Osteoblast (primary cell): ENCODE measurements at regions not wholly inside any gene's neighbourhood (a gene's known extent, or its start where the extent isn't known, plus 50 kb on each side); places are given as distances from the start of the nearest gene placed in this dataset.

ENCODE experiments used
- DNase-seq: peaks from one replicate; pipeline ENCODE4 v3.0.0; 2011; ENCODE audit warnings: low spot score, mixed read lengths; ENCODE audit not compliant: insufficient read length; ENCODE audit errors: missing footprints
- H2AFZ ChIP-seq: 2 replicates; pipeline ENCODE4 v1.6.0; 2011; ENCODE audit warnings: mild to moderate bottlenecking, low read length
- H3K27ac ChIP-seq: 2 replicates; pipeline ENCODE4 v1.5.1; 2011; ENCODE audit warnings: mild to moderate bottlenecking, low read depth, low read length, moderate library complexity
- H3K27me3 ChIP-seq: 2 replicates; pipeline ENCODE4 v1.6.0; 2012; ENCODE audit warnings: mild to moderate bottlenecking, control low read depth, inconsistent platforms, low read length, moderate library complexity; ENCODE audit not compliant: insufficient read depth
- H3K36me3 ChIP-seq: 2 replicates; pipeline ENCODE4 v1.5.1; 2011; ENCODE audit warnings: mild to moderate bottlenecking, low read length, control low read depth, moderate library complexity; ENCODE audit not compliant: insufficient read depth
- H3K4me1 ChIP-seq: 2 replicates; pipeline ENCODE4 v1.5.1; 2011; ENCODE audit warnings: mild to moderate bottlenecking, low read length, control low read depth, moderate library complexity; ENCODE audit not compliant: insufficient read depth
- H3K4me2 ChIP-seq: 2 replicates; pipeline ENCODE4 v1.6.0; 2011; ENCODE audit warnings: mild to moderate bottlenecking, low read length; ENCODE audit not compliant: insufficient read depth
- H3K4me3 ChIP-seq: fragments of 200-600 bp; sonication (generic); 3 replicates; pipeline ENCODE4 v1.5.1; 2012; ENCODE audit warnings: mild to moderate bottlenecking, low read length, inconsistent platforms; ENCODE audit not compliant: insufficient read depth
- H3K79me2 ChIP-seq: 2 replicates; pipeline ENCODE4 v1.6.0; 2012; ENCODE audit warnings: mild to moderate bottlenecking, low read length, control low read depth, inconsistent platforms; ENCODE audit not compliant: insufficient read depth
- H3K9me3 ChIP-seq: 2 replicates; pipeline ENCODE4 v1.5.1; 2011; ENCODE audit warnings: low read depth, low read length, control low read depth
- H4K20me1 ChIP-seq: 2 replicates; pipeline ENCODE4 v1.6.0; 2012; ENCODE audit warnings: mild to moderate bottlenecking, low read length, control low read depth; ENCODE audit not compliant: insufficient read depth
- TF ChIP-seq, protein P1 (sequence below): IDR thresholded peaks from 2 replicates; pipeline ENCODE4 v1.5.1; 2011; ENCODE audit warnings: mild to moderate bottlenecking, low read depth, low read length, moderate library complexity; ENCODE audit errors: extremely low read depth

DNA sequence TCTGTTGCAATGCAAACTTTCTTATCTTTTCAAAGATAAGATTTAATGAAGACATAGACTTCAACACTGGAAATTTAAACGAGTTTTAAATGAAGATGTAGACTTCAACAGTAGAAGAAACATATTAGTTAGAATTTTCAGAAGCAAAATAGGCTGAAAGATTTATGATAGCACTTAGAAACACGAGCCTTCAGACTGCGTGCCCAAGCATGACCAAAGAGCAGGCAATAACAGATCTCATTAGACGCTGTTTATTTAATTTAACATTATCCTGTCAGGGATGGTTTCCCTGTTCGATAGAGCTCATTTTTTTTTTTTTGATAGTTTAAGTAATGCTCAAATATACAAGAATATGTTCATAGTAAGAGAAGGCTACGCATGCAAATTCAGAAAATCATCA lies 604.7 kb upstream of the SOX9 start:
- H3K9me3 ChIP-seq, result no peaks in the 10 kb centered on the region
- no peak overlapping the region for H3K4me2 ChIP-seq
- no peaks in the 10 kb centered on the region for H3K79me2 ChIP-seq
- H3K4me1 ChIP-seq, result peaks cover 7% of the 10 kb centered on the region
- no peaks in the 10 kb centered on the region for H4K20me1 ChIP-seq
- no peak overlapping the region for H3K27ac ChIP-seq
- H3K27me3 ChIP-seq, result peaks cover 6% of the 10 kb centered on the region
- H2AFZ ChIP-seq, result no peak overlapping the region
- H3K36me3 ChIP-seq, result no peaks in the 10 kb centered on the region
- no peak for DNase-seq
- H3K4me3 ChIP-seq, result no peak overlapping the region
- TF ChIP-seq, protein P1, sequence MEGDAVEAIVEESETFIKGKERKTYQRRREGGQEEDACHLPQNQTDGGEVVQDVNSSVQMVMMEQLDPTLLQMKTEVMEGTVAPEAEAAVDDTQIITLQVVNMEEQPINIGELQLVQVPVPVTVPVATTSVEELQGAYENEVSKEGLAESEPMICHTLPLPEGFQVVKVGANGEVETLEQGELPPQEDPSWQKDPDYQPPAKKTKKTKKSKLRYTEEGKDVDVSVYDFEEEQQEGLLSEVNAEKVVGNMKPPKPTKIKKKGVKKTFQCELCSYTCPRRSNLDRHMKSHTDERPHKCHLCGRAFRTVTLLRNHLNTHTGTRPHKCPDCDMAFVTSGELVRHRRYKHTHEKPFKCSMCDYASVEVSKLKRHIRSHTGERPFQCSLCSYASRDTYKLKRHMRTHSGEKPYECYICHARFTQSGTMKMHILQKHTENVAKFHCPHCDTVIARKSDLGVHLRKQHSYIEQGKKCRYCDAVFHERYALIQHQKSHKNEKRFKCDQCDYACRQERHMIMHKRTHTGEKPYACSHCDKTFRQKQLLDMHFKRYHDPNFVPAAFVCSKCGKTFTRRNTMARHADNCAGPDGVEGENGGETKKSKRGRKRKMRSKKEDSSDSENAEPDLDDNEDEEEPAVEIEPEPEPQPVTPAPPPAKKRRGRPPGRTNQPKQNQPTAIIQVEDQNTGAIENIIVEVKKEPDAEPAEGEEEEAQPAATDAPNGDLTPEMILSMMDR, result no peak

GRCh38 chr17:71519285-71519684 lies 601.5 kb upstream of the SOX9 start:
- Histone ChIP-seq H2AFZ (no peak overlapping the region), H3K4me2 (no peak overlapping the region), H3K9me3 (no peaks in the 10 kb centered on the region), H4K20me1 (no peaks in the 10 kb centered on the region), H3K36me3 (no peaks in the 10 kb centered on the region), H3K27me3 (peaks cover 6% of the 10 kb centered on the region), H3K4me1 (peaks cover 3% of the 10 kb centered on the region), H3K27ac (no peak overlapping the region), H3K4me3 (no peak overlapping the region), H3K79me2 (no peaks in the 10 kb centered on the region)
- TF ChIP-seq, protein P1, result no peak
- no peak for DNase-seq

DNA sequence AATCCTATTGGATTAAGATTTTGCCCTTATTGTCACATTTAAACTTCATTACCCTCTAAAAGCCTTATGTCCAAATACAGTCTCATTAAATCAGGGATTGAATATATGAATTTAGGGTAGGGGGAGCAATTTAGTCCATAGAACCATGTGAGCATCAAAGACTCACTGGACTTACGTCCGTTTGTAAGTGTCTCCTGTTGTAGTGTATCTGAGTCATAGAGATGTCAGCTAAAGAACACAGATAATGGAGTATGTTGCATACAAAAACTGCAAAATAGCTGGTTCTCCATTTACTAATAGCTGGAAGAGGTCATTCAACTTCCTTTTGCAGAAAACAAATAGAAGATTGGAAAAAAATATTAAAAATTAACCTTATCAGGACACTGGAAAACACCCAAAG lies 599.1 kb upstream of the SOX9 start:
- H3K4me3 ChIP-seq, result no peak overlapping the region
- H3K27me3 ChIP-seq, result no peaks in the 10 kb centered on the region
- no peaks in the 10 kb centered on the region for H3K9me3 ChIP-seq
- no peaks in the 10 kb centered on the region for H3K36me3 ChIP-seq
- H3K4me2 ChIP-seq, result no peak overlapping the region
- H3K4me1 ChIP-seq, result peaks cover 3% of the 10 kb centered on the region
- H3K27ac ChIP-seq, result no peak overlapping the region
- H3K79me2 ChIP-seq, result no peaks in the 10 kb centered on the region
- DNase-seq, result no peak
- TF ChIP-seq, protein P1, result no peak
- H2AFZ ChIP-seq, result no peak overlapping the region
- no peaks in the 10 kb centered on the region for H4K20me1 ChIP-seq

DNA sequence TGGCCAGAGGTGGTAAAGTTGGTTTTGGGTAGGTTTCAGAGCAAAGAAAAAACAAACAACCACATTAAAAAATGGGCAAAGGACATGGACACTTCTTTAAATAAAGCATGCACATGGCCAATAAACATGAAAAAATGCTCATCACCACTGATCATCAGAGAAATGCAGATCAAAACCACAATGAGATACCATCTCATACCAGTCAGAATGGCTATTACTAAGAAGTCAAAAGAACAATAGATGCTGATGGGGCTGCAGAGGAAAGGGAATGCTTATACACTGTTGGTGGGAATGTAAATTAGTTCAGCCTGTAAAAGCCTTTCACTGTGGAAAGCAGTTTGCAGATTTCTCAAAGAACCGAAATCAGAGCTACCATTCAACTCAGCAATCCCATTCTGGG lies 598.4 kb upstream of the SOX9 start:
- no peak for DNase-seq
- no peak overlapping the region for H3K27ac ChIP-seq
- TF ChIP-seq, protein P1, result no peak
- no peak overlapping the region for H3K4me2 ChIP-seq
- H4K20me1 ChIP-seq, result no peaks in the 10 kb centered on the region
- H3K79me2 ChIP-seq, result no peaks in the 10 kb centered on the region
- H3K36me3 ChIP-seq, result no peaks in the 10 kb centered on the region
- H3K4me3 ChIP-seq, result no peak overlapping the region
- no peak overlapping the region for H2AFZ ChIP-seq
- H3K9me3 ChIP-seq, result no peaks in the 10 kb centered on the region
- H3K4me1 ChIP-seq, result peaks cover 4% of the 10 kb centered on the region
- H3K27me3 ChIP-seq, result no peaks in the 10 kb centered on the region
